Activated B cell treated with CpG ODN at 0.5 μM for 24 hours (primary cell): ENCODE measurements at regions not wholly inside any gene's neighbourhood (a gene's known extent, or its start where the extent isn't known, plus 50 kb on each side); places are given as distances from the start of the nearest gene placed in this dataset.

Experiments used
- ATAC-seq: fragments of 200-7000 bp; cut with Tn5 transposase; one replicate; pipeline ENCODE4 v1.10.0; 2021; ENCODE audit warnings: low read depth, mild to moderate bottlenecking, moderate library complexity
- CTCF ChIA-PET: fragments of 350-600 bp; sonication (Branson Sonifier 250); formaldehyde crosslinking; loops from one replicate; lab custom pipeline; 2021; ENCODE audit warnings: antibody characterized with exemption; lab: Charles Lee
- POLR2A ChIA-PET: fragments of 350-600 bp; sonication (Branson Sonifier 250); formaldehyde crosslinking; loops from one replicate; lab custom pipeline; 2021; ENCODE audit warnings: antibody characterized with exemption; lab: Charles Lee
- DNase-seq: peaks from one replicate; pipeline ENCODE4 v3.0.0; 2022
- H3K27ac Mint-ChIP-seq: one replicate; pipeline ENCODE4 v1.8.0; 2020; ENCODE audit warnings: mixed read lengths
- H3K27me3 Mint-ChIP-seq: one replicate; pipeline ENCODE4 v1.8.0; 2021; ENCODE audit warnings: mixed read lengths
- H3K36me3 Mint-ChIP-seq: one replicate; pipeline ENCODE4 v1.8.0; 2021; ENCODE audit warnings: low read depth, mixed read lengths
- H3K4me1 Mint-ChIP-seq: one replicate; pipeline ENCODE4 v1.8.0; 2021; ENCODE audit warnings: mixed read lengths
- H3K4me3 Mint-ChIP-seq: one replicate; pipeline ENCODE4 v1.8.0; 2020; ENCODE audit warnings: mild to moderate bottlenecking, mixed read lengths
- H3K9me3 Mint-ChIP-seq: one replicate; pipeline ENCODE4 v1.8.0; 2020; ENCODE audit warnings: mixed read lengths
- CTCF ChIP-seq: fragments of 200-600 bp; IDR thresholded peaks from one replicate; pipeline ENCODE4 v1.8.0; 2022; ENCODE audit warnings: antibody characterized with exemption, mild to moderate bottlenecking
- intact Hi-C: fragments of 100-400 bp; cut with micrococcal nuclease; formaldehyde crosslinking; loops from one replicate; pipeline ENCODE4 v1.15.1; 2024

- peaks cover 10% of the 10 kb centered on the region for H3K9me3 Mint-ChIP-seq
- POLR2A ChIA-PET, result no interaction called here
- intact Hi-C loops, result no loop called here
- H3K27me3 Mint-ChIP-seq, result no peaks in the 10 kb centered on the region
- no peaks in the 10 kb centered on the region for H3K4me1 Mint-ChIP-seq
- H3K4me3 Mint-ChIP-seq, result no peak overlapping the region
- ATAC-seq, result no peak
- no peaks in the 10 kb centered on the region for H3K36me3 Mint-ChIP-seq
- no peak for TF ChIP-seq CTCF
- H3K27ac Mint-ChIP-seq, result no peak overlapping the region
- CTCF ChIA-PET, result no interaction called here
- DNase-seq, result no peak
Observed at GRCh38 chr10:111953949-111954348, 229.6 kb downstream of the GPAM start.

- no peak for TF ChIP-seq CTCF
- intact Hi-C loops, result no loop called here
- POLR2A ChIA-PET, result no interaction called here
- Mint-ChIP-seq H3K27ac (no peak overlapping the region), H3K36me3 (no peaks in the 10 kb centered on the region), H3K9me3 (peaks cover 10% of the 10 kb centered on the region), H3K4me1 (no peaks in the 10 kb centered on the region), H3K27me3 (no peaks in the 10 kb centered on the region), H3K4me3 (no peak overlapping the region)
- no peak for DNase-seq
- no peak for ATAC-seq
- CTCF ChIA-PET, result no interaction called here
Observed at GRCh38 chr10:111954386-111954785, 229.2 kb downstream of the GPAM start.

GRCh38 chr10:111956841-111957240, 226.7 kb downstream of the GPAM start:
- no peaks in the 10 kb centered on the region for H3K27me3 Mint-ChIP-seq
- H3K4me1 Mint-ChIP-seq, result no peaks in the 10 kb centered on the region
- no peak overlapping the region for H3K4me3 Mint-ChIP-seq
- TF ChIP-seq CTCF, result no peak
- POLR2A ChIA-PET, result no interaction called here
- H3K36me3 Mint-ChIP-seq, result no peaks in the 10 kb centered on the region
- no peak overlapping the region for H3K27ac Mint-ChIP-seq
- CTCF ChIA-PET, result no interaction called here
- DNase-seq, result no peak
- H3K9me3 Mint-ChIP-seq, result peaks cover 10% of the 10 kb centered on the region
- intact Hi-C loops, result no loop called here
- no peak for ATAC-seq

- H3K4me1 Mint-ChIP-seq, result no peaks in the 10 kb centered on the region
- H3K4me3 Mint-ChIP-seq, result no peak overlapping the region
- ChIA-PET POLR2A (no interaction called here), CTCF (no interaction called here)
- DNase-seq (no peak), ATAC-seq (no peak)
- H3K36me3 Mint-ChIP-seq, result no peaks in the 10 kb centered on the region
- H3K27me3 Mint-ChIP-seq, result no peaks in the 10 kb centered on the region
- TF ChIP-seq CTCF, result no peak
- H3K9me3 Mint-ChIP-seq, result peaks cover 9% of the 10 kb centered on the region
- H3K27ac Mint-ChIP-seq, result no peak overlapping the region
- intact Hi-C loops, result no loop called here
Observed at GRCh38 chr10:111962951-111963350, 220.6 kb downstream of the GPAM start.

GRCh38 chr10:111967116-111967515, 216.4 kb downstream of the GPAM start:
- no peaks in the 10 kb centered on the region for H3K4me1 Mint-ChIP-seq
- ChIA-PET POLR2A (no interaction called here), CTCF (no interaction called here)
- H3K4me3 Mint-ChIP-seq, result no peak overlapping the region
- ATAC-seq (no peak), DNase-seq (no peak)
- no peak for TF ChIP-seq CTCF
- peaks cover 9% of the 10 kb centered on the region for H3K9me3 Mint-ChIP-seq
- H3K27ac Mint-ChIP-seq, result no peak overlapping the region
- H3K27me3 Mint-ChIP-seq, result no peaks in the 10 kb centered on the region
- H3K36me3 Mint-ChIP-seq, result no peaks in the 10 kb centered on the region
- intact Hi-C loops, result no loop called here
